PC-9 (cell line): ENCODE measurements at regions not wholly inside any gene's neighbourhood (a gene's known extent, or its start where the extent isn't known, plus 50 kb on each side); places are given as distances from the start of the nearest gene placed in this dataset.

Source experiments
- BruUV-seq: library from RNA; stranded (reverse); fragments of 400-500 nt; replicated peaks from 2 replicates; lab custom pipeline; 2021; lab: Mats Ljungman, UMichigan
- CTCF ChIA-PET: fragments of 300-600 bp; sonication (Branson Sonifier 250); formaldehyde crosslinking; loops from one replicate; lab custom pipeline; 2022; ENCODE audit warnings: antibody characterized with exemption; lab: Charles Lee
- POLR2A ChIA-PET: fragments of 300-600 bp; sonication (Branson Sonifier 250); formaldehyde crosslinking; loops from one replicate; lab custom pipeline; 2022; ENCODE audit warnings: antibody characterized with exemption; ENCODE audit not compliant: unreplicated experiment; lab: Charles Lee
- DNase-seq, 2 experiments: peaks; one replicate each; pipeline versions ENCODE4 v3.0.0 to v3.0.0-alpha.2; 2015 to 2022; ENCODE audit warnings: mixed read lengths in 1 of 2
- H2AFZ ChIP-seq: fragments of 200-600 bp; sonication (generic); 2 replicates; pipeline ENCODE4 v1.8.1; 2017; ENCODE audit warnings: antibody characterized with exemption
- H3F3A ChIP-seq: fragments of 200-600 bp; sonication (generic); 2 replicates; pipeline ENCODE4 v1.8.1; 2017; ENCODE audit warnings: antibody characterized with exemption, mild to moderate bottlenecking, low read depth; ENCODE audit not compliant: insufficient read depth
- H3K27ac ChIP-seq: fragments of 200-600 bp; sonication (generic); 2 replicates; pipeline ENCODE4 v1.6.1; 2016; ENCODE audit warnings: mixed run types
- H3K27me3 ChIP-seq: fragments of 200-600 bp; sonication (generic); 2 replicates; pipeline ENCODE4 v1.6.1; 2016; ENCODE audit warnings: low read depth, mixed run types; ENCODE audit not compliant: insufficient read depth
- H3K36me3 ChIP-seq: fragments of 200-600 bp; sonication (generic); 2 replicates; pipeline ENCODE4 v1.6.1; 2016; ENCODE audit warnings: low read depth, mixed run types
- H3K4me1 ChIP-seq: fragments of 200-600 bp; sonication (generic); replicated peaks from 2 replicates; pipeline ENCODE4 v1.6.1; 2016; ENCODE audit warnings: mixed run types; ENCODE audit not compliant: insufficient read depth
- H3K4me2 ChIP-seq: fragments of 200-600 bp; sonication (generic); 2 replicates; pipeline ENCODE4 v1.6.1; 2017; ENCODE audit warnings: mixed run types
- H3K4me3 ChIP-seq: fragments of 200-600 bp; sonication (generic); 2 replicates; pipeline ENCODE4 v1.6.1; 2016; ENCODE audit warnings: mixed run types
- H3K79me2 ChIP-seq: fragments of 200-600 bp; sonication (generic); 2 replicates; pipeline ENCODE4 v1.6.1; 2017; ENCODE audit warnings: low read depth, mixed run types
- H3K9me2 ChIP-seq: fragments of 200-600 bp; sonication (generic); 2 replicates; pipeline ENCODE4 v1.8.1; 2017; ENCODE audit warnings: mild to moderate bottlenecking; ENCODE audit not compliant: insufficient read depth
- H3K9me3 ChIP-seq: fragments of 200-600 bp; sonication (generic); 2 replicates; pipeline ENCODE4 v1.8.1; 2016; ENCODE audit warnings: low read depth; ENCODE audit not compliant: insufficient read depth
- H4K20me1 ChIP-seq: fragments of 200-600 bp; sonication (generic); 2 replicates; pipeline ENCODE4 v1.8.1; 2017; ENCODE audit not compliant: insufficient read depth
- CTCF ChIP-seq: fragments of 200-600 bp; sonication (generic); conservative IDR thresholded peaks from 2 replicates; pipeline ENCODE4 v1.6.1; 2017; ENCODE audit warnings: mixed run types, antibody characterized with exemption, mild to moderate bottlenecking, moderate library complexity
- EZH2 ChIP-seq: fragments of 200-600 bp; sonication (generic); IDR thresholded peaks from 2 replicates; pipeline ENCODE4 v1.8.0; 2017; ENCODE audit warnings: antibody characterized with exemption, low read depth
- intact Hi-C: fragments of 100-400 bp; cut with micrococcal nuclease; formaldehyde crosslinking; loops from one replicate; pipeline ENCODE4 v1.10.0; 2022; ENCODE audit not compliant: unreplicated experiment

- intact Hi-C loops: loop anchor here (10.0 kb wide), 1 partner anchor 562 kb away; no protein-coding TSS in a partner anchor
- Histone ChIP-seq H3K9me3 (peaks cover 3% of the 10 kb centered on the region; the same call in 1 of the 2 replicates), H2AFZ (peak overlapping the region; percentile 53; the same call in 1 of the 2 replicates), H3K36me3 (no peaks in the 10 kb centered on the region), H4K20me1 (no peaks in the 10 kb centered on the region), H3K9me2 (no peaks in the 10 kb centered on the region), H3K4me2 (no peak overlapping the region), H3F3A (no peaks in the 10 kb centered on the region), H3K27me3 (no peaks in the 10 kb centered on the region), H3K27ac (no peak overlapping the region), H3K4me1 (no peaks in the 10 kb centered on the region), H3K4me3 (no peak overlapping the region), H3K79me2 (no peaks in the 10 kb centered on the region)
- TF ChIP-seq CTCF: no peak
- no peak for TF ChIP-seq EZH2
- DNase-seq: no peak
- no TSS peak for BruUV-seq
- CTCF ChIA-PET: interaction anchor here (0.7 kb wide), 1 partner anchor 1451 kb away, joined by 4 read pairs; no protein-coding TSS in a partner anchor
- POLR2A ChIA-PET: interaction anchor here (0.6 kb wide), 1 partner anchor 11 kb away, joined by 3 read pairs; no protein-coding TSS in a partner anchor
Measured at GRCh38 chr12:88432531-88433490, 147.5 kb downstream of the KITLG start.

GRCh38 chr12:88433997-88434703 is 146.1 kb downstream of the KITLG start:
- no peaks in the 10 kb centered on the region for H3K79me2 ChIP-seq
- no TSS peak for BruUV-seq
- no peaks in the 10 kb centered on the region for H3K36me3 ChIP-seq
- H3K4me1 ChIP-seq: no peaks in the 10 kb centered on the region
- H3K9me3 ChIP-seq: peaks cover 2% of the 10 kb centered on the region; the same call in 1 of the 2 replicates
- TF ChIP-seq EZH2: no peak
- no peak for TF ChIP-seq CTCF
- no peaks in the 10 kb centered on the region for H3K27me3 ChIP-seq
- no peak overlapping the region for H3K4me2 ChIP-seq
- H3K9me2 ChIP-seq: no peaks in the 10 kb centered on the region
- intact Hi-C loops: loop anchor here (10.0 kb wide), 1 partner anchor 561 kb away; no protein-coding TSS in a partner anchor
- no peak overlapping the region for H2AFZ ChIP-seq
- ChIA-PET CTCF (interaction anchor here (0.6 kb wide), 1 partner anchor 925 kb away, joined by 3 read pairs; no protein-coding TSS in a partner anchor), POLR2A (interaction anchor here (0.7 kb wide), 1 partner anchor 215 kb away, joined by 10 read pairs; no protein-coding TSS in a partner anchor)
- no peaks in the 10 kb centered on the region for H3F3A ChIP-seq
- DNase-seq: no peak
- H3K27ac ChIP-seq: no peak overlapping the region
- no peak overlapping the region for H3K4me3 ChIP-seq
- H4K20me1 ChIP-seq: no peaks in the 10 kb centered on the region
